Erythroblast (primary cell): ENCODE measurements at regions not wholly inside any gene's neighbourhood (a gene's known extent, or its start where the extent isn't known, plus 50 kb on each side); places are given as distances from the start of the nearest gene placed in this dataset.

ENCODE experiments used
- GATA1 ChIP-seq: IDR thresholded peaks from 2 replicates; pipeline ENCODE4 v1.6.1; 2011; ENCODE audit warnings: low read depth, mild to moderate bottlenecking, control low read depth, low read length, moderate library complexity
- POLR2A ChIP-seq: IDR thresholded peaks from 2 replicates; pipeline ENCODE4 v1.6.1; 2011; ENCODE audit warnings: mild to moderate bottlenecking, low read length

- TF ChIP-seq POLR2A = no peak
- no peak for TF ChIP-seq GATA1
Observed at GRCh38 chr1:112803906-112804762, 89.0 kb upstream of the PPM1J start.
